GM12892 (cell line): ENCODE measurements at regions not wholly inside any gene's neighbourhood (a gene's known extent, or its start where the extent isn't known, plus 50 kb on each side); places are given as distances from the start of the nearest gene placed in this dataset.

Experiments
- POLR2A ChIP-seq: IDR thresholded peaks from 2 replicates; pipeline ENCODE4 v1.6.1; 2011; ENCODE audit warnings: low read depth, low read length, control low read depth
- POLR2AphosphoS5 ChIP-seq: IDR thresholded peaks from 2 replicates; pipeline ENCODE4 v1.6.1; 2011; ENCODE audit warnings: low read depth, low read length, control low read depth

DNA sequence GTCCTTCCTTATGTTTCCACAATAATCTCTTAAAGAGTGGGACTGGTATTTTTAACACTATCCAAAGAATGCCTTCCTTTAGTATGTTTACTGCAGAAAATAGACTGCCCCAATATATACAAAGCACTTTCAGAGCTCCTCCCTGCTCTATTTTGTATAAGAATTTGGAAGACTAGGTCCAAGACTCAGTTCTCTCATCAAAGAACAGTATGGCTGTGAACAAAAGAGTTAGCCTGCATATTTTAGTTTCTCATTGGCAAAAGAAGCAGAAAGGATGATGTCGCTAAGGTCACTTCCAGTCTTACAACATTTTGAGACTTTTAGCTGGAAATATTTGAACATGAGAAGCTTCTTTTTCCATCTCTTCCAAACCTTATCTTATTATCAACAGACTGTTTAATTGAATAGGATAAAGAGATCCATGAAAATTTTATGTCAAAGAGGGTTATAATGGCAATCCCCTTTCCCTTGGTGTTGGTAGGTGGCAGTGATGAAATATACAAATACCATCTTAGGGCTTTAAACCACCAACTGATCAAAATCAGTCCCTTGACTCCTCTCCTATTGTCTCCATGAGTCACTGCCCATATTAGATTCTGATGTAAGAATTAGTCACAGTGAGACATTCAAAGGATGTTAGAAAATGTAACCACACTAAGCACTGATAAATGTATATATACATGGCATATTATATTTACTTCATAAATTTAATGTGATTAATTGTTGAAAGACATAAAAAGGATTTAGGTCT is 266.9 kb upstream of the DSEL start:
- TF ChIP-seq POLR2A (no peak), POLR2AphosphoS5 (no peak)
